C4-2B (cell line): ENCODE measurements at regions not wholly inside any gene's neighbourhood (a gene's known extent, or its start where the extent isn't known, plus 50 kb on each side); places are given as distances from the start of the nearest gene placed in this dataset.

Source experiments
- CTCF ChIP-seq: fragments of 450-650 bp; conservative IDR thresholded peaks from 2 replicates; pipeline ENCODE4 v1.5.1; 2017; ENCODE audit warnings: mild to moderate bottlenecking
- ZFX ChIP-seq: fragments of 450-650 bp; IDR thresholded peaks from 2 replicates; pipeline ENCODE4 v1.6.1; 2017

GRCh38 chr4:154005171-154005520, 216.3 kb upstream of the SFRP2 start:
- TF ChIP-seq CTCF (no peak), ZFX (no peak)
